ENCODE measurements at regions not wholly inside any gene's neighbourhood (a gene's known extent, or its start where the extent isn't known, plus 50 kb on each side); places are given as distances from the start of the nearest gene placed in this dataset.

DNA sequence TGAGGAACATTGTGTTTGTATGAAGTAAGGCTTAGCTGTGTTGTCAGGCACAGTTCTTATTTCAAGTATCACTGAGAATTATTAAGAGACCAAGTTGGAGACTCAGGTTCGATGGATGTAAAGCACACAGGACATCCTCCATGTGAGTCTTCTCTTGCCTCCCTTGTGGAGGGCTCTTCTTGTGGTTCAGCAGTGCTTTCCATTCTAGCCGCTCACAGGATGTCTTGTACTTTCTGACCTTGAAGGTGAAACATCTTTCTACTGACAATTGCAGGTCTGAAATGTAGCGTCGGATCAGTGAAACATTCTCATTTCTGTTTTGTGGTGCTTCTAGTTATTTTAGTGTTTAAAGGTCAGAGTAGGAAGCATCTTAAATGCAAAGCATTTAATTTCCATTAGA lies 154.6 kb downstream of the HIPK3 start:
- no peak for DNase-seq (ENCODE audit: low spot score)

DNA sequence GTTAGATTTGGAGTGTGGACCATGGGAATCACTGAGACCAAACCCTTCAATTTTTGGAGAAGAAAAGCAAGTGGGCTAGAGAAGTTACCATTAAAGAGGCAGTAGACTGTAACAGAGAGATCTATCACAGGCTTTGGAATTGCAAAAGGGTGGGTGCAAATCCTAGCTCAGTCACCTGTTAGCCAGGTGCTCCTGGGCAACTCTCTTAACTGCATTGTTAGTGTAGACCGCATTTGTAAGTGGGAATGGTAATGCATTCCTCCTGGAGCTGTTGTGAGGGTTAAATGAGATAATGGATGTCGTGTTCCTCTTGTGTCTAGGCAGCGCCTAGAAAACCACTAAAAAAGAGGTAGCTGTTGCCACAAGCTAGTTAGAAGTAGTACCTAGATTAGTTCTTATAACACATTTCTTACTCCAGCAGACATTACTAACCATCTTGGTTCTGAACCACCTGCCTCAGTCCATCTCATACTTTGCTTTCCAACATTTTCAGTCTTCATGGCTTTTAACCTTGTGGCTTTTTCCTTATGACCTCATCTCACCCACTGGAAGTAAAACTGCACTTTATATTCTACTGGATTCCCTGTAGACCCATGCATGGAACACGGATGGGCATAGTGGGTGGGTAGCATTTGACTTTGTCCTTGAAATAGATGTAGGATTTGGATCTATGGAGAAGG lies 153.0 kb downstream of the HIPK3 start:
- DNase-seq (ENCODE audit: low spot score): no peak
